Spleen (tissue), 11 donors: ENCODE measurements at regions not wholly inside any gene's neighbourhood (a gene's known extent, or its start where the extent isn't known, plus 50 kb on each side); places are given as distances from the start of the nearest gene placed in this dataset.

Experiments used
- DNase-seq: peaks from one replicate; pipeline ENCODE4 v3.0.0-alpha.2; 2020
- H3K27ac ChIP-seq, 8 donors: fragments of 200-600 bp; sonication (generic) in 7 of 8; 1 replicate in 4 of 8; 2 replicates in 4 of 8; pipeline versions ENCODE4 v1.5.0 to v1.8.0; 2016 to 2021; ENCODE audit warnings: inconsistent platforms in 4 of 8, mild to moderate bottlenecking in 4 of 8, moderate library complexity in 1 of 8
- H3K27me3 ChIP-seq, 7 donors: fragments of 200-600 bp; sonication (generic) in 6 of 7; replicated peaks in 1 of 7; 1 replicate in 4 of 7; 2 replicates in 3 of 7; pipeline versions ENCODE4 v1.5.0 to v1.8.0; 2016 to 2021; ENCODE audit warnings: inconsistent platforms in 3 of 7, mild to moderate bottlenecking in 1 of 7
- H3K36me3 ChIP-seq, 6 donors: fragments of 200-600 bp; sonication (generic) in 5 of 6; 1 replicate in 4 of 6; 2 replicates in 2 of 6; pipeline versions ENCODE4 v1.5.0 to v1.8.0; 2016 to 2021; ENCODE audit warnings: inconsistent platforms in 2 of 6
- H3K4me1 ChIP-seq, 6 donors: fragments of 200-600 bp; sonication (generic) in 5 of 6; 1 replicate in 3 of 6; 2 replicates in 3 of 6; pipeline versions ENCODE4 v1.5.0 to v1.8.0; 2016 to 2021; ENCODE audit warnings: inconsistent platforms in 3 of 6
- H3K4me3 ChIP-seq, 8 donors: fragments of 200-600 bp; sonication (generic) in 7 of 8; 1 replicate in 4 of 8; 2 replicates in 4 of 8; pipeline versions ENCODE4 v1.5.0 to v1.8.0; 2016 to 2021; ENCODE audit warnings: inconsistent platforms in 4 of 8, mild to moderate bottlenecking in 4 of 8, moderate library complexity in 2 of 8
- H3K9me3 ChIP-seq, 8 donors: fragments of 200-600 bp; sonication (generic) in 7 of 8; 1 replicate in 4 of 8; 2 replicates in 4 of 8; pipeline versions ENCODE4 v1.5.0 to v1.8.0; 2016 to 2021; ENCODE audit warnings: inconsistent platforms in 4 of 8
- CTCF ChIP-seq, 11 experiments: fragments of 200-600 bp in 7 of 11; fragments of 450-650 bp in 4 of 11; sonication (generic) in 4 of 11; IDR thresholded peaks in 8 of 11; conservative IDR thresholded peaks in 3 of 11; 1 replicate in 7 of 11; 2 replicates in 4 of 11; pipeline versions ENCODE4 v1.4.0 to v1.8.0; 2016 to 2021; ENCODE audit warnings: antibody characterized with exemption in 11 of 11, inconsistent platforms in 4 of 11, mild to moderate bottlenecking in 1 of 11
- POLR2A ChIP-seq, 3 donors: fragments of 450-650 bp; IDR thresholded peaks; one replicate each; pipeline ENCODE4 v1.5.1; 2017; ENCODE audit warnings: antibody characterized with exemption in 3 of 3, mild to moderate bottlenecking in 1 of 3
- POLR2AphosphoS5 ChIP-seq, 3 donors: sonication (generic); formaldehyde crosslinking; IDR thresholded peaks; one replicate each; pipeline ENCODE4 v1.5.1; 2017; ENCODE audit warnings: antibody characterized with exemption in 3 of 3
- WGBS, 5 donors: extraction: QIAGEN DNeasy Blood & Tissue Kit in 3 of 5; methylation state at CpG; one replicate each; pipeline versions ENCODE4 v1.1.5 to v1.1.7; 2013 to 2018; 5-methylcytosine and 5-hydroxymethylcytosine counted together
- intact Hi-C: fragments of 100-400 bp; cut with DNase I; formaldehyde crosslinking; loops from one replicate; pipeline ENCODE4 v1.15.0; 2023; ENCODE audit warnings: low total_unique reads
- donor health status: healthy with polysubstance abuse.
- donor health status: DM: no; HTN: no; CAD: no; lungs with moderate emphysema.
- donor health status: DM: no; HTN: no; CAD: no.
- donor health status: Bipolar disorder and iron deficiency.
- donor health status: healthy.
- donor health status: DM: no; HTN: no; CAD: no.
- donor health status: DM: yes; HTN: yes; CAD: no.

- WGBS, 5 donors = 76 to 90% (median 82%) methylated on average over 2 of the region's 2 CpGs
- Histone ChIP-seq H3K4me1 (peaks cover 0 to 12% (median 0%) of the 10 kb centered on the region in 6 donors), H3K27me3 (no peaks in the 10 kb centered on the region), H3K27ac (no peak overlapping the region), H3K9me3 (no peaks in the 10 kb centered on the region), H3K36me3 (no peaks in the 10 kb centered on the region), H3K4me3 (no peak overlapping the region)
- TF ChIP-seq CTCF (IDR thresholded peaks at IDR 0.05 in 8 of 11, conservative IDR thresholded peaks at IDR 0.05 in 3 of 11) = no peak
- TF ChIP-seq POLR2A (IDR thresholded peaks at IDR 0.05) = no peak
- no peak for TF ChIP-seq POLR2AphosphoS5 (IDR thresholded peaks at IDR 0.05)
- intact Hi-C loops = no loop called here
- no peak for DNase-seq
Observed at GRCh38 chr6:106788761-106789160, 159.4 kb downstream of the QRSL1 start.

- no peak for DNase-seq
- intact Hi-C loops = no loop called here
- WGBS, 5 donors = 87 to 91% (median 90%) methylated on average over 10 to 11 of the region's 11 CpGs
- no peaks in the 10 kb centered on the region for H3K36me3 ChIP-seq
- no peaks in the 10 kb centered on the region for H3K27me3 ChIP-seq
- H3K9me3 ChIP-seq = no peaks in the 10 kb centered on the region
- H3K4me3 ChIP-seq = no peak overlapping the region
- H3K4me1 ChIP-seq = peaks cover 0 to 12% (median 0%) of the 10 kb centered on the region in 6 donors
- no peak overlapping the region for H3K27ac ChIP-seq
- TF ChIP-seq POLR2AphosphoS5 (IDR thresholded peaks at IDR 0.05) (no peak), POLR2A (IDR thresholded peaks at IDR 0.05) (no peak), CTCF (IDR thresholded peaks at IDR 0.05 in 8 of 11, conservative IDR thresholded peaks at IDR 0.05 in 3 of 11) (no peak)
Observed at GRCh38 chr6:106787327-106788196, 158.2 kb downstream of the QRSL1 start.

- DNase-seq = no peak
- intact Hi-C loops = no loop called here
- no peak for TF ChIP-seq POLR2AphosphoS5 (IDR thresholded peaks at IDR 0.05)
- TF ChIP-seq POLR2A (IDR thresholded peaks at IDR 0.05) = no peak
- no peak for TF ChIP-seq CTCF (IDR thresholded peaks at IDR 0.05 in 8 of 11, conservative IDR thresholded peaks at IDR 0.05 in 3 of 11)
- Histone ChIP-seq H3K27ac (no peak overlapping the region), H3K4me1 (peaks cover 0 to 9% (median 0%) of the 10 kb centered on the region in 6 donors), H3K9me3 (peaks cover 0 to 11% (median 3%) of the 10 kb centered on the region in 8 donors), H3K27me3 (peaks cover 0 to 4% (median 0%) of the 10 kb centered on the region in 7 donors), H3K4me3 (no peak overlapping the region), H3K36me3 (no peaks in the 10 kb centered on the region)
- WGBS, 5 donors = 53 to 68% (median 59%) methylated on average over 4 of the region's 4 CpGs
Observed at GRCh38 chr6:106785298-106785697, 155.9 kb downstream of the QRSL1 start.
